Adrenal gland (tissue), 5 donors: ENCODE measurements at regions not wholly inside any gene's neighbourhood (a gene's known extent, or its start where the extent isn't known, plus 50 kb on each side); places are given as distances from the start of the nearest gene placed in this dataset.

ENCODE experiments used
- CTCF ChIP-seq, 6 experiments: fragments of 450-650 bp in 4 of 6; fragments of 200-600 bp in 2 of 6; sonication (generic) in 1 of 6; IDR thresholded peaks; 1 replicate in 5 of 6; 2 replicates in 1 of 6; pipeline versions ENCODE4 v1.5.1 to v1.8.0; 2016 to 2021; ENCODE audit warnings: antibody characterized with exemption in 6 of 6, mild to moderate bottlenecking in 2 of 6, moderate library complexity in 1 of 6
- POLR2A ChIP-seq, 2 donors: fragments of 450-650 bp; IDR thresholded peaks; one replicate each; pipeline ENCODE4 v1.6.1; 2017; ENCODE audit warnings: antibody characterized with exemption in 2 of 2, mild to moderate bottlenecking in 2 of 2, moderate library complexity in 1 of 2
- donor health status: DM: no; HTN: no; CAD: no.

DNA sequence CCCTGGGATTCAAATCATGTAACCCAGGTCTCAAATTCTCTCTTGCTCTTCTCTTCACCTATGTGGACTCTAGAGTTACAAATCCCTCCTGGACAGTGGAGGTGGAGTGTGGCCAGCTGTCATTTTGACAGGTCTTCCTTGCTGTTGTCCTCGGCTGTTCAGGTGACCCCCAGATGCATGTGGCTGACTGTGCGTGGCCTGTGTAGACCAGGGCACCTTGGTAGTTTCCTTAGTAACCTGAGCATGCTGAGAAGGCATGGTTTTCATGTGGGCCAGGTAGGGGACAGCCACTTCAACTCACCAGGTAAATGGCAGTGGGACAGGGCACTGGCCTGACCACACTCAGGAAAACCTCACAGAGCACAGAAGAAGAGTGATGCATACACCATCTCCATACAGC is 155.0 kb upstream of the TSHZ3 start:
- no peak for TF ChIP-seq CTCF (IDR thresholded peaks at IDR 0.05)
- TF ChIP-seq POLR2A (IDR thresholded peaks at IDR 0.05), result no peak
